K562 (cell line): ENCODE measurements at regions not wholly inside any gene's neighbourhood (a gene's known extent, or its start where the extent isn't known, plus 50 kb on each side); places are given as distances from the start of the nearest gene placed in this dataset.

Experiments
- NR2C2 ChIP-seq, 2 experiments: fragments of 200-800 bp in 1 of 2; sonication (Bioruptor generic) in 1 of 2; sonication (generic) in 1 of 2; formaldehyde crosslinking in 1 of 2; IDR thresholded peaks; 2 replicates each; pipeline versions ENCODE4 v1.6.1 to v1.8.0; 2016 to 2022; ENCODE audit warnings: mild to moderate bottlenecking in 1 of 2, missing compliant biosample characterization in 1 of 2, missing genetic modification characterization in 1 of 2, missing genetic modification reagents in 1 of 2
- PYGO2 ChIP-seq: fragments of 450-650 bp; IDR thresholded peaks from 2 replicates; pipeline ENCODE4 v1.6.1; 2016; ENCODE audit warnings: mild to moderate bottlenecking, missing genetic modification characterization, moderate library complexity, missing compliant biosample characterization
- TRIM28 ChIP-seq: fragments of 450-650 bp; IDR thresholded peaks from 2 replicates; pipeline ENCODE4 v1.6.1; 2017
- ZNF785 ChIP-seq: fragments of 250-450 bp; sonication (Bioruptor Pico); IDR thresholded peaks from 2 replicates; pipeline ENCODE4 v1.4.0; 2020; ENCODE audit warnings: mild to moderate bottlenecking

- TF ChIP-seq TRIM28 (no peak), PYGO2 (tag) (no peak), NR2C2 (CRISPR knock-in tag; IDR thresholded peaks at IDR 0.05) (no peak), NR2C2 (tag; IDR thresholded peaks at IDR 0.05) (no peak), ZNF785 (CRISPR knock-in tag) (no peak)
These were observed 474.3 kb downstream of the METTL15 start for GRCh38 chr11:28582506-28582905.
